Gastrocnemius medialis (tissue), 4 donors: ENCODE measurements at regions not wholly inside any gene's neighbourhood (a gene's known extent, or its start where the extent isn't known, plus 50 kb on each side); places are given as distances from the start of the nearest gene placed in this dataset.

ENCODE experiments used
- ATAC-seq, 2 donors: fragments of 150-250 bp; one replicate each; pipeline ENCODE4 v1.9.1; 2016
- DNase-seq, 2 donors: peaks; one replicate each; pipeline ENCODE4 v3.0.0-alpha.2; 2019
- H3K27ac ChIP-seq, 4 donors: fragments of 200-600 bp; sonication (generic); 1 replicate in 1 of 4; 2 replicates in 3 of 4; pipeline ENCODE4 v1.5.1; 2016 to 2018; ENCODE audit warnings: mild to moderate bottlenecking in 2 of 4, moderate library complexity in 1 of 4
- H3K27me3 ChIP-seq, 3 donors: fragments of 200-600 bp; sonication (generic) in 2 of 3; 1 replicate in 1 of 3; 2 replicates in 2 of 3; pipeline versions ENCODE4 v1.5.1 to v1.6.0; 2016 to 2019; ENCODE audit warnings: mild to moderate bottlenecking in 1 of 3, moderate library complexity in 1 of 3
- H3K36me3 ChIP-seq, 2 donors: fragments of 200-600 bp; sonication (generic) in 1 of 2; one replicate each; pipeline ENCODE4 v1.5.1; 2017 to 2018
- H3K4me1 ChIP-seq, 2 donors: fragments of 200-600 bp; sonication (generic) in 1 of 2; one replicate each; pipeline ENCODE4 v1.5.1; 2016 to 2017; ENCODE audit warnings: mild to moderate bottlenecking in 2 of 2
- H3K4me3 ChIP-seq, 4 donors: fragments of 200-600 bp; sonication (generic) in 3 of 4; 1 replicate in 1 of 4; 2 replicates in 3 of 4; pipeline ENCODE4 v1.5.1; 2016 to 2019; ENCODE audit warnings: mild to moderate bottlenecking in 2 of 4
- H3K9me3 ChIP-seq, 3 donors: fragments of 200-600 bp; sonication (generic) in 2 of 3; 1 replicate in 1 of 3; 2 replicates in 2 of 3; pipeline ENCODE4 v1.5.1; 2016 to 2019
- POLR2A ChIP-seq, 2 donors: fragments of 450-650 bp; IDR thresholded peaks; one replicate each; pipeline ENCODE4 v1.6.1; 2017; ENCODE audit warnings: antibody characterized with exemption in 2 of 2, mild to moderate bottlenecking in 2 of 2, moderate library complexity in 2 of 2
- in situ Hi-C, 4 donors: fragments of 200-750 bp; cut with MboI; loops; one replicate each; pipeline versions ENCODE4 v1.15.0 to v1.8.0; 2017; ENCODE audit warnings: low sequenced_read_pairs in 4 of 4
- intact Hi-C: fragments of 100-400 bp; cut with DNase I; formaldehyde crosslinking; loops from one replicate; pipeline ENCODE4 v1.15.1; 2023; ENCODE audit warnings: low total_unique reads
- TF ChIP-seq, protein P1 (sequence below), 5 experiments: fragments of 450-650 bp in 3 of 5; fragments of 200-600 bp in 2 of 5; sonication (generic) in 2 of 5; IDR thresholded peaks in 4 of 5; conservative IDR thresholded peaks in 1 of 5; 1 replicate in 4 of 5; 2 replicates in 1 of 5; pipeline ENCODE4 v1.5.1; 2016 to 2019; ENCODE audit warnings: antibody characterized with exemption in 5 of 5, mild to moderate bottlenecking in 3 of 5, moderate library complexity in 3 of 5

- DNase-seq, result no peak
- in situ Hi-C loops, result no loop called here
Measured at GRCh38 chr5:11955331-11955730, 51.1 kb upstream of the CTNND2 start.

More at GRCh38 chr5:11955331-11955730, 51.1 kb upstream of the CTNND2 start:
- Histone ChIP-seq H3K4me1 (no peaks in the 10 kb centered on the region), H3K27me3 (no peaks in the 10 kb centered on the region), H3K27ac (no peak overlapping the region), H3K36me3 (no peaks in the 10 kb centered on the region), H3K9me3 (no peaks in the 10 kb centered on the region), H3K4me3 (no peak overlapping the region)
- intact Hi-C loops, result no loop called here
- no peak for ATAC-seq
- TF ChIP-seq POLR2A (IDR thresholded peaks at IDR 0.05), result no peak
- TF ChIP-seq, protein P1, sequence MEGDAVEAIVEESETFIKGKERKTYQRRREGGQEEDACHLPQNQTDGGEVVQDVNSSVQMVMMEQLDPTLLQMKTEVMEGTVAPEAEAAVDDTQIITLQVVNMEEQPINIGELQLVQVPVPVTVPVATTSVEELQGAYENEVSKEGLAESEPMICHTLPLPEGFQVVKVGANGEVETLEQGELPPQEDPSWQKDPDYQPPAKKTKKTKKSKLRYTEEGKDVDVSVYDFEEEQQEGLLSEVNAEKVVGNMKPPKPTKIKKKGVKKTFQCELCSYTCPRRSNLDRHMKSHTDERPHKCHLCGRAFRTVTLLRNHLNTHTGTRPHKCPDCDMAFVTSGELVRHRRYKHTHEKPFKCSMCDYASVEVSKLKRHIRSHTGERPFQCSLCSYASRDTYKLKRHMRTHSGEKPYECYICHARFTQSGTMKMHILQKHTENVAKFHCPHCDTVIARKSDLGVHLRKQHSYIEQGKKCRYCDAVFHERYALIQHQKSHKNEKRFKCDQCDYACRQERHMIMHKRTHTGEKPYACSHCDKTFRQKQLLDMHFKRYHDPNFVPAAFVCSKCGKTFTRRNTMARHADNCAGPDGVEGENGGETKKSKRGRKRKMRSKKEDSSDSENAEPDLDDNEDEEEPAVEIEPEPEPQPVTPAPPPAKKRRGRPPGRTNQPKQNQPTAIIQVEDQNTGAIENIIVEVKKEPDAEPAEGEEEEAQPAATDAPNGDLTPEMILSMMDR (IDR thresholded peaks at IDR 0.05 in 4 of 5, conservative IDR thresholded peaks at IDR 0.05 in 1 of 5), result no peak
